ENCODE measurements at regions not wholly inside any gene's neighbourhood (a gene's known extent, or its start where the extent isn't known, plus 50 kb on each side); places are given as distances from the start of the nearest gene placed in this dataset.
A peak's percentile ranks its signal among the peaks of the same experiment; 100 is the strongest.
"Not testable (repeated sequence)": the region's sequence is repeated elsewhere in the genome, so short reads cannot be mapped to it uniquely, and the experiment has no call there.

DNA sequence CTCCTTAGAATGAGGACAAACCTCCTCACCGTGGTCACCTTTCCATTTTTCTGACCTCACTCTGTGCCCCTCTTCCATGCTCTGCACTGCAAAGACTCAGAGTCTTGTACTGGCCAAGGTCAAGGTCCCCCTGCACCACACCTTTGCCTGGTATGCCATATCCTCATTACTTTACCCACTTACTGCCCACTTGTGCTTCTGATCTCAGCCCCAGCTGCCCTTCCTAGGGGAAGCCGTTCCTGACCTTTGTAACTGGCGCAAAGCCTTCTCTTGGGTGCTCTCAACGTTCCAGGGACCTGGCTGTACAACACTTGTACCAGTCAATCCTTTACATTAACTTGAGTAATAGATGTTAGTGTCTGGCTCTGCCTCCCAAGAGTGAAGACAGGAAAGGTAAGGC is 256.0 kb downstream of the SV2B start:
- DNase-seq: no peak

GRCh38 chr15:91357011-91357410 is 257.0 kb downstream of the SV2B start:
- no peak for DNase-seq

GRCh38 chr15:91357486-91357885 is 257.4 kb downstream of the SV2B start:
- DNase-seq: no peak

DNA sequence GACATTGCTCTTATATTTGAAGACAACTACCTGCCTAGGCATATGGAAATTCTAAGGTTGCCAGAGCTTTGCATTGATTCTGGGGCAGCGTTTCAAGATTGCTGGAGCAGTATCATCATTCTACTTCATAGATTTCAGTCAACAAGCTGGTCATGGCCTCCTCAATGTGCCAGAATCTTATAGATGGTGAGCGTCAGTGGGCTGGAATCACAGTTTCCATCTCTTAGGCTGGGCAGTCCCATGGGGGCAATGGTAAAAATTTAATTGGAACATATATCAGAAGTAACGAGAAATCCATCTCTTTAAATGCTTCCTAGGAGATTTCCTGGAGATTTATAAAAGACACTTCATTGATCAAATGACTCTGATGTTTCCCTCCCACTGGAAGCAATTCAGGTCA is 258.3 kb downstream of the SV2B start:
- DNase-seq: no peak

GRCh38 chr15:91361696-91362095 is 261.6 kb downstream of the SV2B start:
- not testable (repeated sequence) for DNase-seq

DNA sequence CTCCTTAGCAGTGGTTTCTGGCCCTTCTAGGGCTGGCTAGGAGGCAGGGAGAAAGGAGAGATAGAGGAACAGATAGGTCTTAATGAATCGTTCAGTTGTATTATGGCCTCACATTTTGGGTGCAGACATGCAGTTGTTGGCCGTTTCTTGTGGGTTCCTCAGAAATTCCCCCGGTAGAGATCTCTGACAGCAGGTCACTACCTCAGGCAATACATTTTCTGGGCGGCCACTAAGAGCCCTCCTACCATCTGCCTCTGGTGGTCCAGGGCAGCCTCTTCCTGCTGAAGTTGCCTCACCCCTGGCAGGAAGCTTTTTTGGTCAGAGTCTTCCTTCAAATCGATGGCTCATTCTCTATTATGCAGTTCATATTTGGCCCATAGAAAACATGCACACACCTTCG is 266.1 kb downstream of the SV2B start:
- DNase-seq: no peak

- no peak for DNase-seq
Observed at GRCh38 chr15:91368611-91369010, 268.6 kb downstream of the SV2B start.

DNA sequence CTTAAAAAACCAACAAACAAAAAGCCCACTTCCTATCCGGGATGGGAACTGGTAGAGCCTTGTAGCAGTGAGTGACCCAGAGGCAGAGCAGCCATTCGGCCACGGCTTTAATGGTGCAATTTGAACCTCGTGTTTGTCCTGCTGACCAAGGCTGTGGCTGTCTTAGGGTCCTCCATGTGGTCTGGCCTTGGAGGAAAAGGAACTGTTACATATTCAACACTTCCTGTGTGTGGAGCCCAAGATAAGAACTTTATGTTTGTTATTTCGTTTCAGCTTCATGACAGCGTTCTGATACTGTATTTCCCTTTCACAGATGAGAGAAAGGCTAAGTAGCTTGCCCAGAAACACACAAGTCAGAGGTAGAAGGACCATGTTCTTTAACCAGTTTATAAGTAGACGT is 269.8 kb downstream of the SV2B start:
- DNase-seq: no peak

- DNase-seq: not testable (repeated sequence)
Observed at GRCh38 chr15:91371345-91371744, 271.3 kb downstream of the SV2B start.

DNA sequence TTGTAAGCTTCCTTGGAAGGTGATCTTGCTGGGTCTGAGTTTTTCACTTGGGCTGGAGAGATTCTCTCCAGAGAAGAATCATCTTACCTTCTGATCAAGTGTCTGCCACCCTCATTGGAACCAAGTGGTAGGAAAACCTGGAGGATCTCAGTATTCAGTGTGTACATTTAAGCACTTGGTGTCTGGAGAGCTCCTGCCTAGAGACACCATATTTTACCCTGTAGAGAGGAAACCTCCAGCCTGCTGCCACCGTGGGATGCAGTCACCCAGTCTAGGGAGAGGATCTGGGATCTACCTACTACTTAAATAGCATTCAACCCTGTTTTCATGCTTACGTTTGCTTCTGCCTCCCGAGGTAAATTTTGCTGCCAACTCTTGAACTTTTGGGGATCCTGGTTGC is 274.3 kb downstream of the SV2B start:
- DNase-seq: no peak

DNA sequence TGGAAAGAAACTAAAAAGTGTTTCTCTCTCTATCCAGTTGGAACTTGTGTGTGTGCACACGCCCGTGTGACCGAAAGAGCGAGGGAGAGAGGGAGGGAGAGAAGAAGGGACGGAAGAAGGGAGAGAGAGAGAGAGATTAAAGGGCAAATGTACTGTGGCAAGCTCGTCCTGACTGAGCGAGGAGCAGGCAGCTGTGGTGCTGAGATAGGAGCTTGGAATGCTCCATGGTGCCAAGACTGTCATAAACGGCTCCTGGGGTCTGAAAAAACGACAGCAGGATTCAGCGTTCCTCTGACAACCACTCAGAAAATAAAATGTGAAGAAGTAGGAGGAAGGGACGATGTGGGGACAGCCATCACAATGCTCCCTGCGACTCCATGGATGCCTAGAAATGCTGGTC is 276.0 kb downstream of the SV2B start:
- no peak for DNase-seq

DNA sequence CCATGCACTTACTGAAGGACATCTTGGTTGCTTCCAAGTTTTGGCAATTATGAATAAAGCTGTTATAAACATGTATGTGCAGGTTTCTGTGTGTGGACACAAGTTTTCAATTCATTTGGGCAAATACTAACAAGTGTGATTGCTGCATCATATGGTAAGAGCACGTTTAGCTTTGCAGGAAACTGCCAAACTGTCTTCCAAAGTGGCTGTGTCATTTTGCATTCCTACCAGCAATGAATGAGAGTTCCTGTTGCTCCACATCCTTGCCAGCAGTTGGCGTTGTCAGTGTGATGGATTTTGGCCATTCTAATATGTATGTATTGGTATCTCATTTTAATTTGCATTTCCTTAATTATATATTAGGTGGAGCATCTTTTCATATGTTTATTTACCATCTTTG is 280.1 kb downstream of the SV2B start:
- DNase-seq: no peak

- no peak for DNase-seq
Observed at GRCh38 chr15:91383532-91383931, 283.5 kb downstream of the SV2B start.

- DNase-seq: no peak
Observed at GRCh38 chr15:91384189-91384730, 284.2 kb downstream of the SV2B start.

- DNase-seq: no peak
Observed at GRCh38 chr15:91385311-91385710, 285.3 kb downstream of the SV2B start.

DNA sequence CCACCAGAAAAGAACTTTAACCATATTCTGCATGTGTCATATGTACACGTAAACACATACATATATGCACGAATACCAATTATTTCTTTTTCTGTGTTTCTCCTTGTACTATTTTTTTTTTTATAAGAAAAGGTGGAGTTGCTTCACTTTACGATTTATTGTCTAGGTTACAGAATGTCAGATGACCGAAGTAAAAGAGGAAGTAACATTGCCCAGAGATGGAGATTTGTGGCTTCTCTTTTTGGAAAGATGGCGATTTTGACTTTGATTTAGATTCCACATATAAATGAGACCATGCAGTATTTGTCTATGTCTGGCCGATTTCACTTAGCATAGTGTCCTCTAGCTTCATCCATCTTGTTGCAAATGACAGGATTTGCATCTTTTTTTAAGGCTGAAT is 293.1 kb downstream of the SV2B start:
- DNase-seq: no peak

GRCh38 chr15:91400481-91400880 is 300.4 kb downstream of the SV2B start:
- DNase-seq: no peak

GRCh38 chr15:91407269-91407889 is 307.3 kb downstream of the SV2B start:
- peak; percentile 0 for DNase-seq

DNA sequence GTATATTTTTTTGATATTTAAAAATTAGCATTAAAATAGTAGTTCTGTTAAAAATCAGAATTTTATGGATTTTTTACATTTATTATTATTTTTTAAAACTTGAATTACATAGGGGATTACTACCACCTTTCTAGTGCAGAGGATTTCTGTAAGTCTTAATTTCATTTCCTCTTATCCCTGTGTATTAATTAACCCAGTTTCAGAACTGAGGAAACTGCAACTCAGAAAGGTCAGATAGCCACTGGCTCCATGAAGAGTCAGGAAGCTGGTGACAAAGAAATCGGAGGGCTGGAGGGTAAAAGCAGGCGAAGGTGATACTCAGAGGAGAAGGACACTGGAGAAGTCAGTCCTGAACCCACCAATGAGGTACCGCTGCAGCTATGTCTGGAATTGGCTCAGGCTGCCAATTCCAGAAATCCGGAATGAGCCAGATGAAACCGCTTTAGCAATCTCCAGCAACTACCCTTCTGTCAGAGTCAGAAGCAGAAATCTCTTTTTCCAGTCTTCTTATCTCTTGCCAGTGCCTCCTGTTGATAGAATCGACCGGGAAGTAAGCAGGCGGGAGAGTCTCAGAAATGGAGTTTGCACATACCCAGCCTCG is 308.5 kb downstream of the SV2B start:
- peak; percentile 10 for DNase-seq

GRCh38 chr15:91409387-91409786 is 309.3 kb downstream of the SV2B start:
- no peak for DNase-seq

- no peak for DNase-seq
Observed at GRCh38 chr15:91411586-91411985, 311.5 kb downstream of the SV2B start.

DNA sequence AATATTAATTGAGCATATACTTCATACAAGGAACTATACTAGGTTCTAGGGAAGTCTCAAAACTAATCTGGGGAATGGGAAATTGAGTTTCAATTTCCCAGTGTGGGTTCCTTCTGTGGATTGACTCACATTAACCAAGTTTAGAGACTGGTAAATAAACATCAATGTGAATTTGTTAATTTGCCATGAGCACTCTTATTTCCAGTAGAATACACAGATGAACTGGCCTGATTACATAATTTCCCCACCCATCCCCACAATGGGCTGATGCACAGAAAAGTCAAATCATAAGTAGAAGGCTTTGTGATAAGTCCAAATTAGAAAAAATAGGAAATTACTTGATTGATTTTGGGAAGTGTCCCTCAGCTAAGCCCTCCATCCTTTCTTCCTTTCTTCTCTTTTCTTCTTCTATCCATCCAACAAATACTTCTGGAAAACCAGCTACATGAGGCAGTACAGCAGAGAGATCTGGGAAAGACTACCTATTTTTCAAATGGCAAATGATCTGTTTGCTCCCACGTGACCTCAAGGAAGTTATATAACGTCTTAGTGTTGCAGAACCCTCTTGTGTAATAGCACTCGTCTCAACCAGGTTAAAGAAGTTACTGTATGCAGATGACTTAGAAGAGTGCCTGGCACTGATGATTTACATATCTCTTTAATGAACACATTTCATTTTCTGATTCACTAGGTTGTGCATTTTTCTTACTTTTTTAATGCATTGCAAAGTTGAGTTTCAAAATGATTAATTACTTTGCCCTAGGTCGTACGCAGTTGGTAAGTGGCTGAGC is 312.3 kb downstream of the SV2B start:
- DNase-seq: no peak

- DNase-seq: peak; percentile 5
Observed at GRCh38 chr15:91413142-91413541, 313.1 kb downstream of the SV2B start.

DNA sequence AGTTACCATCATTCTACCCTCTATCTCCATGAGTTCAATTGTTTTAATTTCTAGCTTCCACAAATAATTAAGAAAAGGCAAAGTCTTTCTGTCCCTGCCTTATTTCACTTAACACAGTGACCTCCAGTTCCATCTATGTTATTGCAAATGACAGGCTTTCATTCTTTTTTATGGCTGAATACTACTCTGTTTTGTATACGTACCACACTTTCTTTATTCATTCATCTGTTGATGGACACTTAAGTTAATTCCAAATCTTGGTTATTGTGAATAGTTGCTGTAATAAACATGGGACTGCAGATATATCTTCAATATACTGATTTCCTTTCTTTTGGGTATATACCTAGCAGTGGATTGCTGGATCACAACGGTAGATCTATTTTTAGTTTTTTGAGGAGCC is 314.1 kb downstream of the SV2B start:
- DNase-seq: no peak
